DMS114 treated with DMSO at 0.1 percent for 48 hours (cell line): ENCODE measurements at regions not wholly inside any gene's neighbourhood (a gene's known extent, or its start where the extent isn't known, plus 50 kb on each side); places are given as distances from the start of the nearest gene placed in this dataset.

Source experiments
- DNase-seq: peaks from one replicate; lab custom pipeline; 2025; ENCODE audit not compliant: unreplicated experiment; lab: John Stamatoyannopoulos, UW

GRCh38 chr6:44702292-44702691 is 314.8 kb downstream of the CDC5L start:
- DNase-seq = no peak

GRCh38 chr6:44704240-44705150 is 317.0 kb downstream of the CDC5L start:
- DNase-seq = no peak

GRCh38 chr6:44705596-44705995 is 318.1 kb downstream of the CDC5L start:
- DNase-seq = no peak

DNA sequence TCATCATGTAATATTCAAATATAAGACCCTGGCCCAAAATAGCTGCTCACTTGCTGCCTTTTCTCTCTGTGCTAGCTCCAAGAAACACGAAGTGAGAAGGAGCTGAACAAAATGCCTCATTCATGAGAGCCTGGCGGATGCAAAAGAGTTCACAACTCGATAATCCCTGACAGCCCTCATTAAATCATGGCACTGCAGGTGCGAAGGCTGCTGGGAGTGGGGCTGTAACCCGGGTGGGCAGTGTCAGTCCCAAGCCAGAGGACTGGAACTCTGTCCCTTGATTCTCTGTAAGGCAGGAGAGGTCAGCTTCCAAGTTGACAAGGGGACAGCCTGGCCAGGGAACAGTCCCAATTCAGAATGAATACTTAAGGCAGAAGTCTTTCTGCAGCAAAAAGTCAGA is 318.5 kb downstream of the CDC5L start:
- DNase-seq = no peak

DNA sequence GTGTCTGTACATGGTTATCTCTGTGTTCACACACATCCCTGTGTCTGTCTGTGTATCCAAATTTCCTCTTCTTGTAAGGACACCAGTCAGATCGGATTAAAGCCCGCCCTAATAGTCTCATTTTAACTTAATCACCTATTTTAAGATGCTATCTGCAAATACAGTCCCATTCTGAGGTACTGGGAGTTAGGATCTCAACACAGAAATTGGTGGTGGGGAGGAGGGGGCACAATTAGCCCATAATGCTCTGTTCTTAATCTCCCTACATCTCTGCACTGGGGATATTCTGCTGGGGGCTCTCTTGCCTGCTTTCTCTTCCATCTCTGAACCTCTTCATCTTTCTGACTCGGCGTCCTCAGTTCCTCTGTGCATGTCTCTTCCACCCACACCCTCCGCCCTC is 320.7 kb downstream of the CDC5L start:
- no peak for DNase-seq

DNA sequence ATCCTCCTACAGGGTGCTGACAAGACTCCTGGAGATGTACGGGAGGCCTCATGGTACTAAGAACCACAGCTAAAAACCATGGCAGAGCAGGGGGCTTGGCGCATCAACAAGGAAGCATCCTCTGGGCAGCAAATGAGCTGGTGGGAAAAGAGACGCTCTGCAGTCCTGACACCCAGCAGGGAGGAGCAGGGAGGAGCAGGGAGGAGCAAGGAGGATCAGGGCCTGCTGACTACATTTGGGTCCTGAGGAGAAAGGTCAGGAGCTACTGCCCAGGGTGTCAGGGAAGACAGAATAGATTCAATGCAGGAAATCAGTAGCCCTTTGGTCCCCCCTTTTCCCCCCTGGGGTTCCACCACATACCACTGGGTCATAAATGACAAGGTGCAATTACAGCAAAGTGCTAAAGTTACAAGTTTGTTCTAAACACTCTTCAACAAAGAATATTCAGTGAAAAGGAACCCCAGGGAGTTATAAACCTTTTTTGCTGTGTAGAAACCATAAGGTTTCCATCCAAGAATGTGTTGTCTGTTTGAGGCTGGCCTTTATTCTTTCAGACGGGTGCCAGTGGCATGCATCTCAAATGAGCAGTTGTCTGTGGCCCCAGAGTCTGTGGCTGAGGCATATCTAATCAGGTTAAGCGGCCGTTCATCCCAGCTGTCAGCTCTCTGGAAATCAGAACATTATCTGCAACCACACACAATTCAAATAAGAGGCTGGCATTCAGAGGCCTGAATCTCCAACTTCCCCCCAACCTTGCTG is 325.0 kb downstream of the CDC5L start:
- DNase-seq = no peak

DNA sequence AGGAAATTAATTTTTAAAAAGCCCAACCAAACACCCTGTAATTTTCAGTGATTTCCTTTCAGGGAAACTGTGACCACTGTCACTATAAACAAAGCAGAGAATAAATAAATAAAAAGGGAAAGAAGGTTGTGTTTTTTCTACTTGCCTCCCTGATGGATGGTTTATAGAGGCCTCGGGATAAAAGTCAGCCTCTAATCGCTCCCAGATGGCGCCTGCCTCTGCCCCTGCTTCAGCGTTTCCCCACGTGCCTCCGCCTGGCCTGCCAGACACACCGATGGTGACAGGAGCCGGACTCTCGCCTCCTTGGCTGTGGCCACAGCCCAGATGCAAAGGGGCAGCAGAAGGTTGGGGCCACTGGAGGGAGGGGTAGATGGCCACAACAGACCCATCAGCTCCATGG is 327.7 kb downstream of the CDC5L start:
- DNase-seq = no peak

GRCh38 chr6:44715925-44716324 is 328.4 kb downstream of the CDC5L start:
- no peak for DNase-seq

DNA sequence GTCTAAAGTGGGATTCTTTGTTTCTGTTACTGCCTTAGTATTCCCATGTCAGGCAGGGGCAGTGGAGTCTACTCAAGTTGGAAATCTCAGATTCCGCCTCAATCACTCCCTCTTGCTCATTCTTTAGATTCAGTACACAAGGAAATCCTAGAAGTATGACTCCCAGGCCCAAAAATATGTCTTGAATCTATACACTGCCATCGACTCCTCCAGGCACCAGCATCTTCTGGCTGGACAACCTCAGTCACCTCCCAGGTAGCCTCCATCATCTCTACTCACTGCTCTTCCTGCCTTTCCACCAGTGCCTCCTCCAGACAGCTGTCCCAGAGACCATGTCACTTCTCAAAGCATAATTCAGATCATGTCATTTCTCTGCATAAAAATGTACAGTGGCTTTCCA is 329.9 kb downstream of the CDC5L start:
- no peak for DNase-seq

DNA sequence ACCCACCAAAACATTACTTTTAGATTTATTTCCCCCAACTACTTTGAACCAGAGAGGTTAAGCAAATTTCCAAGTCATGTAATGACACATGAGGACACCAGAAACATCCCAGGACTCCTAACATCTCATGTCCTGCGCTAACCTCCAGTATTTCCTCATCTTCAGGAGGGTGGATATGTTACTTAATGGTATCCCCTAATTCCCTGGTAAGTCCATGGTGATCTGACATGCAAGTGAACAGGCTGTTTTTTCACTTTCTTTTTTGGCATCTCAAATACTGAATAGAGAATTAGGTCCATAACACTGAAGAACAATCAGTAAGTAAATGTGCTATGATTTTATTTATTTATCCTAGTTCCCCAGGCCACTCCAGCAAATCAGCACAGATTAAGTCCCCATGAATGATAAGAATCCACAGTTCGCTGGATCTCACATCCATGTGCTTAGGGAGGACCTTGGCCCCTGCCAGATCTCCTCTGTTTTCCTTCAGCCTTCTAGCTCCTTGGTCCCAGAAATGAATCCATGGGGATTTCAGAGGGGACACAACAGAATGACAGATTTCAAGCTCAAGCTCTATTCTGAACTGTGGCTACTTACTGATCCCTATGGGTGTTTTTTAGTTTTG is 334.6 kb downstream of the CDC5L start:
- DNase-seq = no peak

DNA sequence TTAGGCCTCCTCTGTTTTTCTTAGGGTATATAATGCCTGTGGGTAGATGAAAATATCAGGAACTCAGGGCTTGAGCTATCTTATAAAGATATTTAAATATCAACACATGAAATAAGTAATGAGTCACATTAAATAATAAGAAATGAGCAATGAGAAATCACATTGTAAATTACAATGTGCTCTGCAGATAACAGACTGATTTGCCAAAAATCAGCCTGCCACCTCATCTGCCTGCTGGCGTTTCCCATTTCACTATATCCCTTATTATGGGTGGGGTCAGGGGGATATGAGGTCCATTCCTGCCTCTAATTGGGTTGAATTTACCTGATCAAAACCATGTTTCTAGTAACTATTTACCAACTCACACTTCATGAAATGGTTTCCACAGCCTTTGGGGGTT is 335.2 kb downstream of the CDC5L start:
- DNase-seq = no peak

- no peak for DNase-seq
Measured at GRCh38 chr6:44723439-44724197, 336.1 kb downstream of the CDC5L start.

GRCh38 chr6:44725070-44725469 is 337.6 kb downstream of the CDC5L start:
- no peak for DNase-seq

GRCh38 chr6:44727651-44728630 is 340.4 kb downstream of the CDC5L start:
- no peak for DNase-seq

- no peak for DNase-seq
Measured at GRCh38 chr6:44730771-44731391, 343.4 kb downstream of the CDC5L start.

DNA sequence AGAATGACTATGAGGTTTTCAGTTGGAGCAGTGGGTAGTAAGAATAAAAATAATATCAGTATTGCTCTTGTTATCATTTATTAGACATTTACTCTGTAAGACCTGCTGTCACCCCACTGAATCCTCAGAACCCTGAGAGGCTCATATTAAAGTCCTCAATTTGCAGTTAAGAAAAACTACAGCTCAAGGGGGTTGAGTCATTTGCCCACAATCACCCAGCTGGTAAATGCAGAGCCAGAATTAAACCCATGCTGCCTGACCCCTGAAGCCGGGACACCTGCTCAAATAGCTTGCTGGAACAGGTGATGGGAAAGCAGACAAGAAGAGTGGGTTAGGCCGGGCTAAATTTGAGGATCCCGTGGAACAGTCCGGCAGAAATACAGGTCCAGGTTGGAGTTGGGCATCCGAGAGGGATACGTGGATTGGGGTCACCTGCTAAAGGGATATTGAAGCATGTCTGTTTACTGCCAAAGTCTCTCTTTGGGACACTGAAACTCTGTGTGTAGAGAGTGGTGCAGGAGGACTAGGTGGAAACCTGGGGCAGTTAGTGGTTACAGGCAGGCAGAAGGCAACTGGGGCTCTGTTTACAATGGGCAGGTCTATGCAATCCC is 344.1 kb downstream of the CDC5L start:
- no peak for DNase-seq

GRCh38 chr6:44732243-44732642 is 344.7 kb downstream of the CDC5L start:
- no peak for DNase-seq

GRCh38 chr6:44733126-44733525 is 345.6 kb downstream of the CDC5L start:
- DNase-seq = no peak

DNA sequence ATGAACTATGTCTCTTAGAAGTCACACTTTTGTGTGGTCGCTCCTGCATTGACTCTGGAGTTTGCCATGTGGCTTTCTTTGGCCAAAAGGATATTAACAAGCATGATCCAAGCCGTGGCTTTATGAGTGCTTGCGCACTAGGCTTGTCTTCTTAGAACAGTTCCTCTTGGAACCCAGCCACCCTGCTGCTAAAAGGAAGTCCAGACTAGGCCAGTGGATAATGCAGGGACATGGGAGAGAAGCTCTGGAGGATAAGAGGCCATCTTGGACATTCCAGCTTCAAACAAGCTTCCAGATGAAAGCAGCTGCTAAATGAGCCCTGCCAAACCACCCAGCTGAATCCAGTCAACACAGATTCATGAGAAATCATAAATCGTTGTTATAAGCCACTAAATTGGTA is 346.4 kb downstream of the CDC5L start:
- no peak for DNase-seq
